Mucosa of rectum (tissue), 2 donors: ENCODE measurements at regions not wholly inside any gene's neighbourhood (a gene's known extent, or its start where the extent isn't known, plus 50 kb on each side); places are given as distances from the start of the nearest gene placed in this dataset.

ENCODE experiments used
- H3K27ac ChIP-seq, 2 donors: one replicate each; pipeline ENCODE4 v1.7.0; 2013; ENCODE audit warnings: inconsistent platforms in 2 of 2, low read depth in 2 of 2, low read length in 2 of 2
- H3K27me3 ChIP-seq, 2 donors: one replicate each; pipeline ENCODE4 v1.7.0; 2013; ENCODE audit warnings: low read length in 2 of 2; ENCODE audit not compliant: control insufficient read depth in 2 of 2, insufficient read depth in 2 of 2
- H3K36me3 ChIP-seq, 2 donors: one replicate each; pipeline ENCODE4 v1.7.0; 2013; ENCODE audit warnings: low read length in 2 of 2; ENCODE audit not compliant: control insufficient read depth in 2 of 2, insufficient read depth in 2 of 2
- H3K4me1 ChIP-seq, 2 donors: one replicate each; pipeline ENCODE4 v1.7.0; 2013; ENCODE audit warnings: low read length in 2 of 2, mild to moderate bottlenecking in 1 of 2; ENCODE audit not compliant: control insufficient read depth in 2 of 2, insufficient read depth in 2 of 2
- H3K4me3 ChIP-seq, 2 donors: one replicate each; pipeline ENCODE4 v1.7.0; 2013; ENCODE audit warnings: low read length in 2 of 2
- H3K9ac ChIP-seq, 2 donors: one replicate each; pipeline ENCODE4 v1.7.0; 2013; ENCODE audit warnings: low read length in 2 of 2, low read depth in 1 of 2, mild to moderate bottlenecking in 1 of 2
- H3K9me3 ChIP-seq, 2 donors: one replicate each; pipeline ENCODE4 v1.7.0; 2013; ENCODE audit warnings: low read length in 2 of 2; ENCODE audit not compliant: control insufficient read depth in 2 of 2
- donor health status: healthy.
- donor health status: Normal muscosa, but diverticular disease.

DNA sequence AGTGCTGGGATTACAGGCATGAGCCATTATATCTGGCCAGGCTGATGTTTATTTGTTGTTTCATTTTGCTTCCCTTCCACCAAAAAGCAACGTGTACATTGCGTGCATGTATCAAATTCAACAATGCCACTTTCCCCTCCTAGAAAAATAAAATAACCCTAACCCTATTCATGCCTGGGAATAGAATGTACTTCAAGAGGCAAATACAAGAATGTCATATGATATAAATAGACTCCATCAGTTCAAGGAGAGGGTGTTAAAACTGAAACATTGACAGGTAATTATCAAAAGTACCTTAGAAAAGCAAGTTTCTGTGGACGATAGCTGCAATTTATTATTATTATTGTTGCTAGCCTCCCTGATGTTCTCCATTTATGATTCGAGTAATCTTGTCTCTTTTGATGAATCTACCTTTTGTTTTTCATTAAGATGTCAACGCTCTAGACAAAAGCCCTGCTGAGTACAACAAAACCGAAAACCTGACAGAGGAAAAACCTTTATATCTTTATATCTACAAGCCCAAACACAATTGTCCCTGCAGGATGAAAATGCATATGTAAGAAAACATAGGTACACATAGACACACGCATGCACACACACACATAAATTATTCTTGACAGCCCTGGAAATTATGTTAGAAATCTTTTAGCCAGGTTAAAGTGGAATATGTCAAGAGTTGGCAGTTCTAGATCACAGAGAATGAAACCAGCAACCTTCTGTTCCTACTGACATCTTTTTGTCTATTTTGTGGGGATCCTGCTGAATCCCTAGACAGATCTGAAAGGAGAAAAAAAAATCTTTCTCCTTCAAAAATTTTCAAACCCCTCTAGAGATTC is 98.9 kb downstream of the BTG1 start:
- no peaks in the 10 kb centered on the region for H3K36me3 ChIP-seq
- no peaks in the 10 kb centered on the region for H3K27me3 ChIP-seq
- peaks cover 0 to 2% of the 10 kb centered on the region in 2 donors for H3K9me3 ChIP-seq
- no peaks in the 10 kb centered on the region for H3K4me1 ChIP-seq
- no peak overlapping the region for H3K27ac ChIP-seq
- no peak overlapping the region for H3K9ac ChIP-seq
- no peak overlapping the region for H3K4me3 ChIP-seq

DNA sequence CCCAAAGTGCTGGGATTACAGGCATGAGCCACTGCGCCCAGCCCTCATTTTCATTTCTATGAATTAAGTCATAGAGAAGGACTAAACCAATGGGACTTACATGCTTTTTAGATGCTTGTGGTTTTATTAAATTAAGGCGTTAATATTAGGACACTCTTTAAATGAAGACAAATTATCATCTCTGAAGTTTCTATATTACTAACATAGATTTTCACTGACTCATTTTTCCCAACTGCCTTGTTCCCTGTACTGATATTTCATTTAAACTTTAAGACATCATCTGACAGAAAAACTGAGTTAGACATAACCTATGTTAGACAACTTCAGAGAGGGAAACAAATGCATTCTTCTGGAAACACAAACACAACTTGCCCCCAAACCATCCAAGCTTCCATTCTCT is 99.8 kb downstream of the BTG1 start:
- H3K27ac ChIP-seq: no peak overlapping the region
- H3K36me3 ChIP-seq: no peaks in the 10 kb centered on the region
- H3K27me3 ChIP-seq: no peaks in the 10 kb centered on the region
- H3K9me3 ChIP-seq: peaks cover 0 to 2% of the 10 kb centered on the region in 2 donors
- H3K4me1 ChIP-seq: no peaks in the 10 kb centered on the region
- H3K4me3 ChIP-seq: no peak overlapping the region
- no peak overlapping the region for H3K9ac ChIP-seq

DNA sequence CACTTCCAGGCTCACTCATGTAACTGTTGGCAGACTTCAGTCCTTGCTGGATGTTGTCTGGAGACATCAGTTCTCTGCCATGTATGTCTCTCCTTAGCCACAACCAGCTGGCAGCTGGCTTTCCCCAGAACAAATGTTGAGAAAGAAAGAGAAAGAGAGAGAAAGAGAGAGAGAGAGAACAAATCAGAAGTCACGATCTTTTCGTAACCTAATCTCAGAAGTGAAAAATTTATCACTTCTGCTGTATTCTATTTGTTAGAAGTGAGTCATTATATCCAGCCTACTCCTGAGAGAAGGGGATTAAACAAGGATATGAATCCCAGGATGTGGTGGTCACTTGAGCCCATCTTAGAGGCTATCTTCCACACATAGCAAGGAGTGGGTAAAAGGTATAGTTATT is 101.2 kb downstream of the BTG1 start:
- no peaks in the 10 kb centered on the region for H3K4me1 ChIP-seq
- H3K36me3 ChIP-seq: no peaks in the 10 kb centered on the region
- H3K4me3 ChIP-seq: no peak overlapping the region
- no peaks in the 10 kb centered on the region for H3K27me3 ChIP-seq
- H3K9me3 ChIP-seq: no peaks in the 10 kb centered on the region
- H3K9ac ChIP-seq: no peak overlapping the region
- H3K27ac ChIP-seq: no peak overlapping the region

DNA sequence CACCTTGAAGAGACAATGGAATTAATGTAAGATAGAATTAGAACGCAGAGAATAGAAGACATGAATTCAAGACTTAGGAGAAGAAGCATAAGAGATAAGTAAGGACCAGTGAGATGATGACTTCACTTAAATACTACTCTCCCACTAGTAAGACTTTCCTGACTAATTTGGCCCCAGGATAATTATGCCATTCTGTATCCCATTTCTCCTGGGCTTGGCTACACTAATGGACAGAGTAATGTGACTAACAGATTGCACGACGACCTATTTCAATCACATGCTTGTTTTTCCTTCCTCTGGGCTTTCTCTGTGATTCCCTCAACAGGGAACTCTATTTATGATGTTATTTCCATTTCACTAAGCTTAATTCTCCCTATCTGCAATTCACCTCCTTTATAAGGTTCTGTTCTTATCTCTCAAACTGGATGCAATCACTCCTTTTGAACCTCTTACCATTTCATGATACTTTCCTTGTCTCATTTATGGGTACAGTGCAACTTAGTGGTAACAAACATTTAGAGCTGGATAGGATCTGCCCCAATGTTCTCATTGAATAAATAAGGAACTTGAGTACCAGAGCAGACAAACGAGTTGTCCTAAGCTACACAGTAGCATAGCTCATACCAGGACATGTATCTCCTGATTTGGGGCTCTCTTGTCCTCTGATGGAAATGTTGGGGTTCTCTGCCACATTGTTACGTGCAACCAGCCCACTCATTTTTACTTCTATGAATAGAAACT is 102.7 kb downstream of the BTG1 start:
- Histone ChIP-seq H3K9ac (no peak overlapping the region), H3K36me3 (no peaks in the 10 kb centered on the region), H3K27ac (no peak overlapping the region), H3K4me1 (no peaks in the 10 kb centered on the region), H3K27me3 (no peaks in the 10 kb centered on the region), H3K9me3 (no peaks in the 10 kb centered on the region), H3K4me3 (no peak overlapping the region)

DNA sequence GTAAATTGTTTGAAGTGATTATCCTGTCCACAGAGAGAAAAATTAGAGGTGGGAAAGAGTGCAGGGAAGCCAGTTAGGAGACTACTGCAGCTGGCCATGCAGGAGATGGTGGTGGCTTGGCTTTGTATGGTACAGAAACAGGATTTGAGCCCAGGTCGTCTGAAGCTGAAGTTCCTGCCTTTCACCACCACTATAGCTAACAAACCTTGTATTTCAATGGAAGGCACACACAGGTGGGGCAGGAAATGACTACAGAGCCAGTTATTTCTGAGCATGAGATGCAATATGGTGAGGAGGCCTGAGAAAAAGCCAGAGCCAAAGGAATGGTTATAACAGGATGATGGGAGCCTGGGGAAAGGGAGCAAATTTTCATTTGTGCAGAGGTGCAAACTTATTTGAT is 103.9 kb downstream of the BTG1 start:
- Histone ChIP-seq H3K36me3 (no peaks in the 10 kb centered on the region), H3K9me3 (no peaks in the 10 kb centered on the region), H3K27me3 (no peaks in the 10 kb centered on the region), H3K4me1 (no peaks in the 10 kb centered on the region), H3K4me3 (no peak overlapping the region), H3K27ac (no peak overlapping the region), H3K9ac (no peak overlapping the region)

DNA sequence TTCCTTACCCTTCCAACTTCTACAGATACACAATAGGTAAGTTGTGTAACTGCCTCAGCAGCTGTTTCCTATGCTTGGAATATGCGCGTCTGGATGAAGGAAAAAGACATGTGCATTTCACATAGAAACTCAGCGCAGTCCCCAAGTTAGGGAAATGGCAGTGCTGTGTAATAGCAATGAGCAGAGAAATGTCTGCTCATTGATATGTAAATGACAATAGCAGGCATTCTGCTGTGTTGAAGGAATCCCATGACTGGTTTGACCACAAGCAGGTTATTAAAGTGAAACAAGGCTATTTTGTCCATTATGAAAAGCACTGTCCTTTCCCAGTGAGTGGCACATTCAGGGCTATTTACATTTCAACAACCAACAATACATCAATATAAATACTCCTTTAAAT is 106.6 kb downstream of the BTG1 start:
- no peak overlapping the region for H3K4me3 ChIP-seq
- no peaks in the 10 kb centered on the region for H3K27me3 ChIP-seq
- H3K4me1 ChIP-seq: peaks cover 0 to 6% of the 10 kb centered on the region in 2 donors
- H3K36me3 ChIP-seq: no peaks in the 10 kb centered on the region
- H3K27ac ChIP-seq: no peak overlapping the region
- no peaks in the 10 kb centered on the region for H3K9me3 ChIP-seq
- H3K9ac ChIP-seq: no peak overlapping the region

DNA sequence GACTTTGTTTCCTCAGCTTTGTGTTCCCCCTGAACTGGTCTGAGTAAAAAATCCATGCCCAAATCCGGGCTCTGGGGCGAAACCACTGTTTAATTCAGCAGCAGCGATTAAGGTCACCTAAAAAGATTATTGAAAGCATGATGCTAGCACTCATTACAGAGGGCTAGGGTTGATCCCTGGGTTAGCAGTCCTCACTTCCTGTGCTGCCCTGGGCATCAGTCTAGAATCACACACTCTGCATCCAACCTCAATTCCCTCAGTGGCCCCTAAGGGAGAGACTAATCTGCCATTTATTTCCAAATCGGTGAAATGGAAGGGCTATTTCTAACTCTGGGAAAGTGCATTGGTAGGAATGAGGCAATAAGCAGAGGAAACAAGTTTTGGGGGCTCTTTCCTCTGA is 107.2 kb downstream of the BTG1 start:
- H3K4me1 ChIP-seq: peaks cover 0 to 6% of the 10 kb centered on the region in 2 donors
- H3K4me3 ChIP-seq: no peak overlapping the region
- H3K27me3 ChIP-seq: no peaks in the 10 kb centered on the region
- no peak overlapping the region for H3K27ac ChIP-seq
- H3K36me3 ChIP-seq: no peaks in the 10 kb centered on the region
- no peak overlapping the region for H3K9ac ChIP-seq
- H3K9me3 ChIP-seq: no peaks in the 10 kb centered on the region

DNA sequence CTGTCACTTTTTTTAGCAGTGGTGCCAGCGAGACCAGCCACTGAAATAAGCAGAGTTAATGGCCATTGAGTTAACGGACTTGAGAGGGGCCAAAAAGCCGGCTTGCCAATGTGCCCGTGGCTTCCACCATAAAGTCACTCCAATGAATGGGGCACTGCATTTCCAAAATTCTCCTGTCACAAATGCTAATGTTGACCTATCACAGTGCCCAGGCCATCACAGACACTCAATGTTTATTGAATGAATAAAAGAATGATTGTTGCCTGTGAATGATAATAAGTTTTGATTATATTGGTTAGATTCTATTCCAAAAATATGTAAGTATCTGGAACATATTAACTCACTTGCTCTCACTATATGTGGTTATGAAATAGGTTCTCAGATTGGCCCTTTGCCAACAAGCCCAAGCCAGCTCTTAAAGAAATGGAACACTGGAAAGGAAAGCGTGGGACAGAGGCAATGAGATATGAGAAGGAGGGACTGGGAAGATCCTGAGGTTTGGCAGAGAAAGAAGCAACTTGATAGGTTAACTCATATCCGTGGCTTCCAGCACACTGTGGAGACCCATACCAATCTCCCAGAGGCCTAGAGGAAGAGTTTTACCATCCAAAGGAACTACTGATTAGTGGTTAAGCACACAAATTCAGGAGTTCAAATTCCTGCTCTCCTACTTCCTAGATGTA is 108.7 kb downstream of the BTG1 start:
- Histone ChIP-seq H3K27ac (no peak overlapping the region), H3K27me3 (no peaks in the 10 kb centered on the region), H3K4me1 (peaks cover 0 to 6% of the 10 kb centered on the region in 2 donors), H3K9ac (no peak overlapping the region), H3K9me3 (no peaks in the 10 kb centered on the region), H3K4me3 (no peak overlapping the region), H3K36me3 (no peaks in the 10 kb centered on the region)

DNA sequence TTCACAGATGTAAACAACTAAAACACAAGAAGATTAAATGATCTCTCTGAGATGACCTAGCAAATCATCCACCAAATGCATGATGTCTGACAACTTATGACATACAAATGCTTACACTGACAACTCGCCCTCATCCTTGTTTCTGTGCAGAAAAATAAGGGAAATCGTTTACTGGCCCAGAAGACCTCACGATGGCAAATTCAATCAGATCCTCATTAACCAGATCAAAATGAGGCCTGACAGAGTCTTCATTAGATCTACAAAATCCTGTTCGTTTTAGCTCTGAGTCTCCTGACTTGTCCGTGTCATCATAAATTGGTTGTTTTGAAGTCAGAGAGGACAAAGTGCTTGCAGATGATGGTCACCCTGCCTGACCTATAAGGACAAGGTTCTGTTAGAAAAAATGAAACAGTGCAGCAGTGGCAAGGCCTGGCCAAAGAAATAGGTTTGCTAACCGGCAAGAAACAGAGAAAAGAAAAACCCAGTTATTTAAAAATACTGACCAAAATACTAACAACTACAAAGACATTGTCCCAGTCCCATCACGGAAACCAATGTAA is 109.5 kb downstream of the BTG1 start:
- Histone ChIP-seq H3K27ac (no peak overlapping the region), H3K9me3 (no peaks in the 10 kb centered on the region), H3K4me1 (peaks cover 0 to 6% of the 10 kb centered on the region in 2 donors)

DNA sequence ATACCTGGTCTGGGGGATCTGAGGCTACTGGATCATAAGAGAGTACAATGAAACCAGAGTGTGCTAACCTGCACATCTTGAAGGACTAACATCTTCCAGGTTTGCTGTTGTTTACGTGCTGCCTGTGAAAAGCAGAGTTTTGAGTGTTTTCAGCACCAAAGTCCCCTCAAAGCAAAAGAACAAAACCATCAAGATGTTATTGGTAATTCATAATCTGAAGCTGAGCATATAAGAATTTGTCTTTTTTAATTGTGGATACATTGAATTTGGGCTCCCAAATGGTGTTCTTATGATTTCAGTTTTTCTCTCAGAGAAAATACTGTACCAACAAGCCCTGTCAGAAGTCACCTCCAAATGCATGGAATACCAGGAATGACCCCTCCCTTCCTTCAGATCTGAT is 110.2 kb downstream of the BTG1 start:
- H3K9ac ChIP-seq: peak overlapping the region; percentile 33 to 65
- H3K27me3 ChIP-seq: no peaks in the 10 kb centered on the region
- H3K4me1 ChIP-seq: peaks cover 0 to 6% of the 10 kb centered on the region in 2 donors
- H3K9me3 ChIP-seq: no peaks in the 10 kb centered on the region
- peak overlapping the region in 1 of 2 donors; percentile 75 for H3K4me3 ChIP-seq
- peak overlapping the region; percentile 62 to 71 for H3K27ac ChIP-seq
- H3K36me3 ChIP-seq: no peaks in the 10 kb centered on the region

More for the DNA sequence above, 109.5 kb downstream of the BTG1 start:
- Histone ChIP-seq H3K27me3 (no peaks in the 10 kb centered on the region), H3K36me3 (no peaks in the 10 kb centered on the region), H3K9ac (no peak overlapping the region), H3K4me3 (no peak overlapping the region)
